GM23248 (cell line): ENCODE measurements at regions not wholly inside any gene's neighbourhood (a gene's known extent, or its start where the extent isn't known, plus 50 kb on each side); places are given as distances from the start of the nearest gene placed in this dataset.

Experiments
- EZH2 ChIP-seq: fragments of 200-600 bp; sonication (generic); IDR thresholded peaks from 2 replicates; pipeline ENCODE4 v1.6.1; 2018; ENCODE audit warnings: antibody characterized with exemption, mild to moderate bottlenecking; ENCODE audit not compliant: insufficient read depth, poor library complexity, severe bottlenecking
- EZH2phosphoT487 ChIP-seq: fragments of 200-600 bp; sonication (generic); IDR thresholded peaks from 2 replicates; pipeline ENCODE4 v1.6.1; 2018; ENCODE audit warnings: antibody characterized with exemption, moderate library complexity, mild to moderate bottlenecking, low read depth; ENCODE audit not compliant: insufficient read depth

DNA sequence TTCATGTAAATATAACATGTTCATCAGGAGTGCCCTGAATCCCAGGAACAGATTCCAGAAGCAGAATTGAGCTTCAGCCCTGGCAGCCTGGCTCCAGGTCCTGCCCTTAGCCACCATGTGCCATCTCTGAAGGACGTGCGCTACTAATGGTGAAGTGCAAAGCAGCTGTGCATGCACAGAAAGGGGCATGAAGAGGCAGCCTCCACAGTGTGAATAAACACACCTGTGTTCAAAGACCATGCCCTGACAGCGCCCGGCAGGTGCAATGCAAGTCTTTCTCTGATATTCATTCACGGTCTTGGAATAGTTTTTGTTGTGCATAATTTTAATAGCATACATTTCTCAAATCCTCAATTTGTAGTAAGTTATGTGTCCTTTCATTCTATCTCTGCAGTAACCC is 250.4 kb upstream of the TCERG1L start:
- TF ChIP-seq EZH2 (no peak), EZH2phosphoT487 (no peak)
